ENCODE measurements at regions not wholly inside any gene's neighbourhood (a gene's known extent, or its start where the extent isn't known, plus 50 kb on each side); places are given as distances from the start of the nearest gene placed in this dataset.

DNA sequence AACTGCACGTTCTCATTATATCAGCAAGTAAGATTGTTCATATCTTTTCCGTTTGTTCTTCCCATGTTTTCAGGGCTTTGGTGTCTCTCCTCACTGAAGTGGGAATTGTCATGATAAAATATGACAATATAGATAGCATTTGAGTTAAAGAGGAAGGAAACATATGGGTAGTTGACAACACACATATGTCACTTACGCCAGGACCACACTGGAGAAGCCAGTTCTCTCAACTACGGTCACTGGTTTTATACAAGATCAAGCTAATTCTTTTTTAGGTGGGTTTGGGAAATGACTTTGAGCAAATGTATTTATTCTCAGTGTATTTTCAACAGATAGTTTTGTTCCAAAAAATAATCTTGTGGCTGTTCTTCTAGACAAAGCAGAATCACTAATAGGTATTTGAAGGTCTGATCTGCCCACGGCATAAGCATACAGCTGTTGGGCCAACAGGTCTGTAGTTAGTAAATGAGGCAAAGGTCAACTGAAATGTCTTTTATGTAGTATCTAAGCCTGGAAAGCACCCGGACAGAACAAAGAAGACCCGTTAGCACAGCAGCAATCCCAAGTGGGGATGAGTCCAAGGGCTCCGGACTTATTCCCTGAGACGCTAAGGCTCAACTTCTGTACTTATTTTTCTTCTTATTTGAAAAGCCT, 433.6 kb upstream of the ZP4 start:
- Histone ChIP-seq H3K9me3 (ENCODE audit: insufficient read depth, low read length, severe bottlenecking) (no peaks in the 10 kb centered on the region), H3K27ac (ENCODE audit: low read length) (no peak overlapping the region)

GRCh38 chr1:238323490-238323889, 432.8 kb upstream of the ZP4 start:
- no peak overlapping the region for H3K4me2 ChIP-seq (ENCODE audit: insufficient read depth, low read length)
- H3K27me3 ChIP-seq (ENCODE audit: insufficient read depth, low read length, poor library complexity): no peaks in the 10 kb centered on the region
- no peak for ATAC-seq (ENCODE audit: insufficient read depth, low read depth)
- H4K20me1 ChIP-seq (ENCODE audit: insufficient read depth, low read length): no peaks in the 10 kb centered on the region
- no peaks in the 10 kb centered on the region for H3K36me3 ChIP-seq (ENCODE audit: insufficient read depth, low read length)
- no peak overlapping the region for H2AFZ ChIP-seq (ENCODE audit: low read depth, low read length)
- no peaks in the 10 kb centered on the region for H3K79me2 ChIP-seq (ENCODE audit: insufficient read depth, low read length)
- TF ChIP-seq CTCF (IDR thresholded peaks at IDR 0.05; ENCODE audit: borderline replicate concordance, extremely low read depth, low read length, poor library complexity, severe bottlenecking): no peak
- no peak overlapping the region for H3K4me3 ChIP-seq (ENCODE audit: low read depth in 1 of 2, low read length in 2 of 2)
- H3K27ac ChIP-seq (ENCODE audit: low read length): no peak overlapping the region
- H3K9me3 ChIP-seq (ENCODE audit: insufficient read depth, low read length, severe bottlenecking): no peaks in the 10 kb centered on the region
- H3K9ac ChIP-seq (ENCODE audit: low read depth, low read length): no peak overlapping the region
- no peak for DNase-seq
- H3K4me1 ChIP-seq (ENCODE audit: insufficient read depth, low read length): no peaks in the 10 kb centered on the region

More for the DNA sequence above, 433.6 kb upstream of the ZP4 start:
- no peaks in the 10 kb centered on the region for H4K20me1 ChIP-seq (ENCODE audit: insufficient read depth, low read length)
- no peak overlapping the region for H3K4me2 ChIP-seq (ENCODE audit: insufficient read depth, low read length)
- no peaks in the 10 kb centered on the region for H3K27me3 ChIP-seq (ENCODE audit: insufficient read depth, low read length, poor library complexity)
- no peak for DNase-seq
- no peaks in the 10 kb centered on the region for H3K79me2 ChIP-seq (ENCODE audit: insufficient read depth, low read length)
- H3K4me1 ChIP-seq (ENCODE audit: insufficient read depth, low read length): no peaks in the 10 kb centered on the region
- no peak for ATAC-seq (ENCODE audit: insufficient read depth, low read depth)
- TF ChIP-seq CTCF (IDR thresholded peaks at IDR 0.05; ENCODE audit: borderline replicate concordance, extremely low read depth, low read length, poor library complexity, severe bottlenecking): no peak
- no peak for TF ChIP-seq EZH2 (IDR thresholded peaks at IDR 0.05; ENCODE audit: borderline replicate concordance, low read depth, low read length, severe bottlenecking)
- H2AFZ ChIP-seq (ENCODE audit: low read depth, low read length): no peak overlapping the region
- no peaks in the 10 kb centered on the region for H3K36me3 ChIP-seq (ENCODE audit: insufficient read depth, low read length)
- H3K4me3 ChIP-seq (ENCODE audit: low read depth in 1 of 2, low read length in 2 of 2): no peak overlapping the region
- no peak overlapping the region for H3K9ac ChIP-seq (ENCODE audit: low read depth, low read length)

GRCh38 chr1:238319957-238320356, 429.2 kb upstream of the ZP4 start:
- ATAC-seq (ENCODE audit: insufficient read depth, low read depth) (no peak), DNase-seq (no peak)
- Histone ChIP-seq H3K4me1 (ENCODE audit: insufficient read depth, low read length) (no peaks in the 10 kb centered on the region), H3K4me2 (ENCODE audit: insufficient read depth, low read length) (no peak overlapping the region), H3K27me3 (ENCODE audit: insufficient read depth, low read length, poor library complexity) (no peaks in the 10 kb centered on the region), H2AFZ (ENCODE audit: low read depth, low read length) (no peak overlapping the region), H3K9ac (ENCODE audit: low read depth, low read length) (no peak overlapping the region), H3K9me3 (ENCODE audit: insufficient read depth, low read length, severe bottlenecking) (no peaks in the 10 kb centered on the region), H3K27ac (ENCODE audit: low read length) (no peak overlapping the region), H3K79me2 (ENCODE audit: insufficient read depth, low read length) (no peaks in the 10 kb centered on the region), H3K4me3 (ENCODE audit: low read depth in 1 of 2, low read length in 2 of 2) (no peak overlapping the region), H3K36me3 (ENCODE audit: insufficient read depth, low read length) (no peaks in the 10 kb centered on the region), H4K20me1 (ENCODE audit: insufficient read depth, low read length) (no peaks in the 10 kb centered on the region)
- TF ChIP-seq CTCF (IDR thresholded peaks at IDR 0.05; ENCODE audit: borderline replicate concordance, extremely low read depth, low read length, poor library complexity, severe bottlenecking): no peak
- TF ChIP-seq EZH2 (IDR thresholded peaks at IDR 0.05; ENCODE audit: borderline replicate concordance, low read depth, low read length, severe bottlenecking): no peak

Measured in DND-41 (cell line).